Suprapubic skin (tissue), 4 donors: ENCODE measurements at regions not wholly inside any gene's neighbourhood (a gene's known extent, or its start where the extent isn't known, plus 50 kb on each side); places are given as distances from the start of the nearest gene placed in this dataset.

ENCODE experiments used
- DNase-seq, 2 donors: peaks; one replicate each; pipeline ENCODE4 v3.0.0-alpha.2; 2019; ENCODE audit warnings: low spot score in 2 of 2
- H3K27ac ChIP-seq: fragments of 200-600 bp; sonication (generic); one replicate; pipeline ENCODE4 v1.5.1; 2019
- H3K27me3 ChIP-seq: fragments of 200-600 bp; sonication (generic); one replicate; pipeline ENCODE4 v1.5.1; 2019
- H3K36me3 ChIP-seq: fragments of 200-600 bp; sonication (generic); one replicate; pipeline ENCODE4 v1.5.1; 2019
- H3K4me1 ChIP-seq: fragments of 200-600 bp; sonication (generic); one replicate; pipeline ENCODE4 v1.5.1; 2019
- H3K4me3 ChIP-seq: fragments of 200-600 bp; sonication (generic); one replicate; pipeline ENCODE4 v1.5.1; 2019; ENCODE audit warnings: mild to moderate bottlenecking
- H3K9me3 ChIP-seq: fragments of 200-600 bp; sonication (generic); one replicate; pipeline ENCODE4 v1.5.1; 2019
- CTCF ChIP-seq, 2 donors: fragments of 200-600 bp in 1 of 2; fragments of 450-650 bp in 1 of 2; sonication (generic) in 1 of 2; IDR thresholded peaks; one replicate each; pipeline ENCODE4 v1.5.1; 2016 to 2019; ENCODE audit warnings: antibody characterized with exemption in 2 of 2, mild to moderate bottlenecking in 1 of 2, moderate library complexity in 1 of 2
- EP300 ChIP-seq: sonication (generic); formaldehyde crosslinking; IDR thresholded peaks from one replicate; pipeline ENCODE4 v1.6.1; 2017; ENCODE audit warnings: antibody characterized with exemption
- POLR2A ChIP-seq, 2 donors: fragments of 450-650 bp; IDR thresholded peaks; one replicate each; pipeline ENCODE4 v1.6.1; 2017; ENCODE audit warnings: antibody characterized with exemption in 2 of 2, mild to moderate bottlenecking in 2 of 2, moderate library complexity in 2 of 2
- POLR2AphosphoS5 ChIP-seq, 3 donors: sonication (generic); formaldehyde crosslinking; IDR thresholded peaks; one replicate each; pipeline ENCODE4 v1.6.1; 2017; ENCODE audit warnings: antibody characterized with exemption in 3 of 3
- WGBS: methylation state at CpG from one replicate; pipeline ENCODE4 v1.1.5; 2018; 5-methylcytosine and 5-hydroxymethylcytosine counted together

GRCh38 chr9:25421560-25421959, 256.7 kb downstream of the TUSC1 start:
- TF ChIP-seq POLR2A (IDR thresholded peaks at IDR 0.05): no peak
- no peak for TF ChIP-seq POLR2AphosphoS5 (IDR thresholded peaks at IDR 0.05)
- TF ChIP-seq EP300: no peak
- no peak for TF ChIP-seq CTCF (IDR thresholded peaks at IDR 0.05)
- DNase-seq: no peak
- Histone ChIP-seq H3K9me3 (peaks cover 4% of the 10 kb centered on the region), H3K27me3 (no peaks in the 10 kb centered on the region), H3K27ac (no peak overlapping the region), H3K4me1 (no peaks in the 10 kb centered on the region), H3K4me3 (no peak overlapping the region), H3K36me3 (no peaks in the 10 kb centered on the region)
- 83% methylated on average over 1 of the region's 1 CpG for WGBS

- H3K27me3 ChIP-seq: no peaks in the 10 kb centered on the region
- no peak overlapping the region for H3K4me3 ChIP-seq
- TF ChIP-seq POLR2A (IDR thresholded peaks at IDR 0.05) (no peak), CTCF (IDR thresholded peaks at IDR 0.05) (no peak)
- no peak overlapping the region for H3K27ac ChIP-seq
- H3K36me3 ChIP-seq: no peaks in the 10 kb centered on the region
- H3K9me3 ChIP-seq: no peaks in the 10 kb centered on the region
- H3K4me1 ChIP-seq: no peaks in the 10 kb centered on the region
- DNase-seq: no peak
These were observed 259.3 kb downstream of the TUSC1 start for GRCh38 chr9:25418974-25419373.

GRCh38 chr9:25415718-25416117, 262.5 kb downstream of the TUSC1 start:
- Histone ChIP-seq H3K27ac (no peak overlapping the region), H3K36me3 (no peaks in the 10 kb centered on the region), H3K9me3 (no peaks in the 10 kb centered on the region), H3K27me3 (no peaks in the 10 kb centered on the region), H3K4me3 (no peak overlapping the region), H3K4me1 (no peaks in the 10 kb centered on the region)
- TF ChIP-seq EP300: no peak
- TF ChIP-seq CTCF (IDR thresholded peaks at IDR 0.05): no peak
- no peak for TF ChIP-seq POLR2AphosphoS5 (IDR thresholded peaks at IDR 0.05)
- TF ChIP-seq POLR2A (IDR thresholded peaks at IDR 0.05): no peak
- no peak for DNase-seq
- 33% methylated on average over 1 of the region's 1 CpG for WGBS

- 71% methylated on average over 1 of the region's 1 CpG for WGBS
- no peaks in the 10 kb centered on the region for H3K4me1 ChIP-seq
- TF ChIP-seq CTCF (IDR thresholded peaks at IDR 0.05): no peak
- no peak for TF ChIP-seq EP300
- no peak for TF ChIP-seq POLR2A (IDR thresholded peaks at IDR 0.05)
- no peak for TF ChIP-seq POLR2AphosphoS5 (IDR thresholded peaks at IDR 0.05)
These were observed 265.6 kb downstream of the TUSC1 start for GRCh38 chr9:25412646-25413045.

GRCh38 chr9:25397746-25398145, 280.5 kb downstream of the TUSC1 start:
- no peaks in the 10 kb centered on the region for H3K36me3 ChIP-seq
- TF ChIP-seq POLR2A (IDR thresholded peaks at IDR 0.05) (no peak), CTCF (IDR thresholded peaks at IDR 0.05) (no peak), POLR2AphosphoS5 (IDR thresholded peaks at IDR 0.05) (no peak), EP300 (no peak)

More at GRCh38 chr9:25412646-25413045, 265.6 kb downstream of the TUSC1 start:
- no peak overlapping the region for H3K4me3 ChIP-seq
- no peaks in the 10 kb centered on the region for H3K27me3 ChIP-seq
- no peak overlapping the region for H3K27ac ChIP-seq
- no peak for DNase-seq
- no peaks in the 10 kb centered on the region for H3K36me3 ChIP-seq
- H3K9me3 ChIP-seq: no peaks in the 10 kb centered on the region

More at GRCh38 chr9:25397746-25398145, 280.5 kb downstream of the TUSC1 start:
- no peaks in the 10 kb centered on the region for H3K4me1 ChIP-seq
- no peak overlapping the region for H3K27ac ChIP-seq
- H3K4me3 ChIP-seq: no peak overlapping the region
- no peaks in the 10 kb centered on the region for H3K9me3 ChIP-seq
- DNase-seq: no peak
- H3K27me3 ChIP-seq: no peaks in the 10 kb centered on the region
